SK-N-SH treated with all-trans-retinoic acid at 6 μM for 48 hours (cell line): ENCODE measurements at regions not wholly inside any gene's neighbourhood (a gene's known extent, or its start where the extent isn't known, plus 50 kb on each side); places are given as distances from the start of the nearest gene placed in this dataset.

Source experiments
- CREB5 ChIP-seq: fragments of 250-450 bp; sonication (Bioruptor Pico); IDR thresholded peaks from 2 replicates; pipeline ENCODE4 v1.5.1; 2020; ENCODE audit warnings: low read depth, mild to moderate bottlenecking, moderate library complexity
- CSRNP3 ChIP-seq: fragments of 250-450 bp; sonication (Bioruptor Pico); IDR thresholded peaks from 2 replicates; pipeline ENCODE4 v1.5.1; 2021; ENCODE audit warnings: mild to moderate bottlenecking, moderate library complexity
- RARB ChIP-seq: fragments of 250-450 bp; sonication (Bioruptor Pico); IDR thresholded peaks from 2 replicates; pipeline ENCODE4 v1.8.0; 2021; ENCODE audit warnings: mild to moderate bottlenecking, moderate library complexity
- ZNF565 ChIP-seq: fragments of 450-650 bp; formaldehyde crosslinking; conservative IDR thresholded peaks from 2 replicates; pipeline ENCODE4 v1.5.0; 2020; ENCODE audit warnings: low read depth, mild to moderate bottlenecking, moderate library complexity
- ZNF70 ChIP-seq: fragments of 450-650 bp; formaldehyde crosslinking; IDR thresholded peaks from 2 replicates; pipeline ENCODE4 v1.5.0; 2020; ENCODE audit warnings: mild to moderate bottlenecking, moderate library complexity

- no peak for TF ChIP-seq ZNF70 (CRISPR knock-in tag)
- no peak for TF ChIP-seq ZNF565 (CRISPR knock-in tag)
- TF ChIP-seq RARB (CRISPR knock-in tag): no peak
- TF ChIP-seq CREB5 (CRISPR knock-in tag): no peak
- TF ChIP-seq CSRNP3 (CRISPR knock-in tag): no peak
Observed at GRCh38 chr17:5793157-5793556, 208.8 kb upstream of the NLRP1 start.
